ENCODE measurements at regions not wholly inside any gene's neighbourhood (a gene's known extent, or its start where the extent isn't known, plus 50 kb on each side); places are given as distances from the start of the nearest gene placed in this dataset.

- H3K27ac ChIP-seq (ENCODE audit: insufficient read depth in 1 of 2, low read depth in 1 of 2, low read length in 2 of 2, poor library complexity in 1 of 2, severe bottlenecking in 2 of 2), result no peak overlapping the region
- no peaks in the 10 kb centered on the region for H3K27me3 ChIP-seq (replicated peaks in 2 of 5; ENCODE audit: control insufficient read depth in 4 of 5, insufficient read depth in 5 of 5, low read length in 4 of 5)
- H3K36me3 ChIP-seq (ENCODE audit: control insufficient read depth in 4 of 4, insufficient read depth in 4 of 4, low read length in 3 of 4), result peaks cover 0 to 21% (median 0%) of the 10 kb centered on the region in 4 experiments
- ChIA-PET CTCF (interaction anchor here (0.8 to 30.5 kb wide), 7 partner anchors 7 to 100 kb away, joined by 3 to 311 read pairs (median 36); no protein-coding TSS in a partner anchor), POLR2A (no interaction called here)
- WGBS (ENCODE audit: insufficient coverage), result 97% methylated on average over 10 of the region's 16 CpGs
- H3K4me3 ChIP-seq (ENCODE audit: control insufficient read depth in 1 of 7, extremely low read depth in 1 of 7, insufficient read depth in 4 of 7, low read depth in 2 of 7, low read length in 6 of 7), result no peak overlapping the region
- no peak for DNase-seq
- no peaks in the 10 kb centered on the region for H3K9me3 ChIP-seq (ENCODE audit: control extremely low read depth in 1 of 5, control insufficient read depth in 4 of 5, insufficient read depth in 2 of 5, low read depth in 1 of 5, low read length in 4 of 5)
- H3K4me1 ChIP-seq (ENCODE audit: control extremely low read depth in 1 of 4, control insufficient read depth in 4 of 4, insufficient read depth in 4 of 4, low read length in 3 of 4), result peaks cover 4 to 99% (median 77%) of the 10 kb centered on the region in 4 experiments
These were observed 291.4 kb downstream of the SEC14L1 start for GRCh38 chr17:77432034-77432661.

GRCh38 chr17:77432742-77433141 is 292.0 kb downstream of the SEC14L1 start:
- 78% methylated on average over 10 of the region's 10 CpGs for WGBS (ENCODE audit: insufficient coverage)
- no peak for DNase-seq
- Histone ChIP-seq H3K36me3 (ENCODE audit: control insufficient read depth in 4 of 4, insufficient read depth in 4 of 4, low read length in 3 of 4) (peaks cover 0 to 21% (median 0%) of the 10 kb centered on the region in 4 experiments), H3K9me3 (ENCODE audit: control extremely low read depth in 1 of 5, control insufficient read depth in 4 of 5, insufficient read depth in 2 of 5, low read depth in 1 of 5, low read length in 4 of 5) (no peaks in the 10 kb centered on the region), H3K27ac (ENCODE audit: insufficient read depth in 1 of 2, low read depth in 1 of 2, low read length in 2 of 2, poor library complexity in 1 of 2, severe bottlenecking in 2 of 2) (no peak overlapping the region), H3K27me3 (replicated peaks in 2 of 5; ENCODE audit: control insufficient read depth in 4 of 5, insufficient read depth in 5 of 5, low read length in 4 of 5) (no peaks in the 10 kb centered on the region), H3K4me1 (ENCODE audit: control extremely low read depth in 1 of 4, control insufficient read depth in 4 of 4, insufficient read depth in 4 of 4, low read length in 3 of 4) (peaks cover 4 to 99% (median 77%) of the 10 kb centered on the region in 4 experiments), H3K4me3 (ENCODE audit: control insufficient read depth in 1 of 7, extremely low read depth in 1 of 7, insufficient read depth in 4 of 7, low read depth in 2 of 7, low read length in 6 of 7) (no peak overlapping the region)
- CTCF ChIA-PET, result interaction anchor here (0.8 to 30.5 kb wide), 5 partner anchors 7 to 101 kb away, joined by 3 to 311 read pairs (median 36); no protein-coding TSS in a partner anchor
- POLR2A ChIA-PET, result no interaction called here

GRCh38 chr17:77433385-77434135 is 292.8 kb downstream of the SEC14L1 start:
- no peak for DNase-seq
- Histone ChIP-seq H3K4me3 (ENCODE audit: control insufficient read depth in 1 of 7, extremely low read depth in 1 of 7, insufficient read depth in 4 of 7, low read depth in 2 of 7, low read length in 6 of 7) (no peak overlapping the region), H3K4me1 (ENCODE audit: control extremely low read depth in 1 of 4, control insufficient read depth in 4 of 4, insufficient read depth in 4 of 4, low read length in 3 of 4) (peaks cover 4 to 99% (median 77%) of the 10 kb centered on the region in 4 experiments), H3K36me3 (ENCODE audit: control insufficient read depth in 4 of 4, insufficient read depth in 4 of 4, low read length in 3 of 4) (peaks cover 0 to 21% (median 0%) of the 10 kb centered on the region in 4 experiments), H3K9me3 (ENCODE audit: control extremely low read depth in 1 of 5, control insufficient read depth in 4 of 5, insufficient read depth in 2 of 5, low read depth in 1 of 5, low read length in 4 of 5) (no peaks in the 10 kb centered on the region), H3K27me3 (replicated peaks in 2 of 5; ENCODE audit: control insufficient read depth in 4 of 5, insufficient read depth in 5 of 5, low read length in 4 of 5) (no peaks in the 10 kb centered on the region), H3K27ac (ENCODE audit: insufficient read depth in 1 of 2, low read depth in 1 of 2, low read length in 2 of 2, poor library complexity in 1 of 2, severe bottlenecking in 2 of 2) (no peak overlapping the region)
- ChIA-PET POLR2A (no interaction called here), CTCF (interaction anchor here (1.3 to 30.5 kb wide), 3 partner anchors 31 to 102 kb away, joined by 3 to 311 read pairs (median 36); no protein-coding TSS in a partner anchor)
- 92% methylated on average over 14 of the region's 27 CpGs for WGBS (ENCODE audit: insufficient coverage)

GRCh38 chr17:77434136-77435114 is 293.7 kb downstream of the SEC14L1 start:
- 91% methylated on average over 24 of the region's 26 CpGs for WGBS (ENCODE audit: insufficient coverage)
- H3K27ac ChIP-seq (ENCODE audit: insufficient read depth in 1 of 2, low read depth in 1 of 2, low read length in 2 of 2, poor library complexity in 1 of 2, severe bottlenecking in 2 of 2), result no peak overlapping the region
- H3K27me3 ChIP-seq (replicated peaks in 2 of 5; ENCODE audit: control insufficient read depth in 4 of 5, insufficient read depth in 5 of 5, low read length in 4 of 5), result no peaks in the 10 kb centered on the region
- no peak for DNase-seq
- H3K36me3 ChIP-seq (ENCODE audit: control insufficient read depth in 4 of 4, insufficient read depth in 4 of 4, low read length in 3 of 4), result peaks cover 0 to 21% (median 0%) of the 10 kb centered on the region in 4 experiments
- ChIA-PET POLR2A (no interaction called here), CTCF (interaction anchor here (0.6 to 30.5 kb wide), 6 partner anchors 9 to 103 kb away, joined by 3 to 311 read pairs (median 6); no protein-coding TSS in a partner anchor)
- H3K9me3 ChIP-seq (ENCODE audit: control extremely low read depth in 1 of 5, control insufficient read depth in 4 of 5, insufficient read depth in 2 of 5, low read depth in 1 of 5, low read length in 4 of 5), result no peaks in the 10 kb centered on the region
- H3K4me1 ChIP-seq (ENCODE audit: control extremely low read depth in 1 of 4, control insufficient read depth in 4 of 4, insufficient read depth in 4 of 4, low read length in 3 of 4), result peaks cover 6 to 99% (median 77%) of the 10 kb centered on the region in 4 experiments
- no peak overlapping the region for H3K4me3 ChIP-seq (ENCODE audit: control insufficient read depth in 1 of 7, extremely low read depth in 1 of 7, insufficient read depth in 4 of 7, low read depth in 2 of 7, low read length in 6 of 7)

- peaks cover 0 to 21% (median 0%) of the 10 kb centered on the region in 4 experiments for H3K36me3 ChIP-seq (ENCODE audit: control insufficient read depth in 4 of 4, insufficient read depth in 4 of 4, low read length in 3 of 4)
- peaks cover 11 to 99% (median 77%) of the 10 kb centered on the region in 4 experiments for H3K4me1 ChIP-seq (ENCODE audit: control extremely low read depth in 1 of 4, control insufficient read depth in 4 of 4, insufficient read depth in 4 of 4, low read length in 3 of 4)
- CTCF ChIA-PET, result interaction anchor here (1.2 to 30.5 kb wide), 6 partner anchors 10 to 103 kb away, joined by 3 to 311 read pairs (median 4); no protein-coding TSS in a partner anchor
- DNase-seq, result no peak
- H3K27ac ChIP-seq (ENCODE audit: insufficient read depth in 1 of 2, low read depth in 1 of 2, low read length in 2 of 2, poor library complexity in 1 of 2, severe bottlenecking in 2 of 2), result no peak overlapping the region
- POLR2A ChIA-PET, result interaction anchor here (0.8 kb wide), 1 partner anchor 14 kb away, joined by 3 read pairs; no protein-coding TSS in a partner anchor
- no peaks in the 10 kb centered on the region for H3K9me3 ChIP-seq (ENCODE audit: control extremely low read depth in 1 of 5, control insufficient read depth in 4 of 5, insufficient read depth in 2 of 5, low read depth in 1 of 5, low read length in 4 of 5)
- no peaks in the 10 kb centered on the region for H3K27me3 ChIP-seq (replicated peaks in 2 of 5; ENCODE audit: control insufficient read depth in 4 of 5, insufficient read depth in 5 of 5, low read length in 4 of 5)
- H3K4me3 ChIP-seq (ENCODE audit: control insufficient read depth in 1 of 7, extremely low read depth in 1 of 7, insufficient read depth in 4 of 7, low read depth in 2 of 7, low read length in 6 of 7), result no peak overlapping the region
- WGBS (ENCODE audit: insufficient coverage), result 96% methylated on average over 19 of the region's 24 CpGs
These were observed 294.7 kb downstream of the SEC14L1 start for GRCh38 chr17:77435272-77436057.

GRCh38 chr17:77436058-77436442 is 295.3 kb downstream of the SEC14L1 start:
- no peaks in the 10 kb centered on the region for H3K27me3 ChIP-seq (replicated peaks in 2 of 5; ENCODE audit: control insufficient read depth in 4 of 5, insufficient read depth in 5 of 5, low read length in 4 of 5)
- H3K4me3 ChIP-seq (ENCODE audit: control insufficient read depth in 1 of 7, extremely low read depth in 1 of 7, insufficient read depth in 4 of 7, low read depth in 2 of 7, low read length in 6 of 7), result no peak overlapping the region
- DNase-seq, result no peak

More at GRCh38 chr17:77436058-77436442, 295.3 kb downstream of the SEC14L1 start:
- 83% methylated on average over 7 of the region's 11 CpGs for WGBS (ENCODE audit: insufficient coverage)
- CTCF ChIA-PET, result interaction anchor here (1.4 to 30.5 kb wide), 4 partner anchors 11 to 104 kb away, joined by 4 to 311 read pairs (median 7); no protein-coding TSS in a partner anchor
- Histone ChIP-seq H3K9me3 (ENCODE audit: control extremely low read depth in 1 of 5, control insufficient read depth in 4 of 5, insufficient read depth in 2 of 5, low read depth in 1 of 5, low read length in 4 of 5) (no peaks in the 10 kb centered on the region), H3K4me1 (ENCODE audit: control extremely low read depth in 1 of 4, control insufficient read depth in 4 of 4, insufficient read depth in 4 of 4, low read length in 3 of 4) (peaks cover 11 to 99% (median 81%) of the 10 kb centered on the region in 4 experiments), H3K27ac (ENCODE audit: insufficient read depth in 1 of 2, low read depth in 1 of 2, low read length in 2 of 2, poor library complexity in 1 of 2, severe bottlenecking in 2 of 2) (no peak overlapping the region), H3K36me3 (ENCODE audit: control insufficient read depth in 4 of 4, insufficient read depth in 4 of 4, low read length in 3 of 4) (peaks cover 0 to 21% (median 0%) of the 10 kb centered on the region in 4 experiments)
- POLR2A ChIA-PET, result interaction anchor here (0.8 kb wide), 1 partner anchor 14 kb away, joined by 3 read pairs; no protein-coding TSS in a partner anchor
